Upper lobe of left lung (tissue), 4 donors: ENCODE measurements at regions not wholly inside any gene's neighbourhood (a gene's known extent, or its start where the extent isn't known, plus 50 kb on each side); places are given as distances from the start of the nearest gene placed in this dataset.

ENCODE experiments used
- EP300 ChIP-seq, 4 donors: sonication (generic); formaldehyde crosslinking; IDR thresholded peaks; one replicate each; pipeline ENCODE4 v1.5.1; 2017; ENCODE audit warnings: antibody characterized with exemption in 4 of 4, control low read depth in 2 of 4
- TF ChIP-seq, protein P1 (sequence below), 6 experiments: fragments of 450-650 bp in 4 of 6; fragments of 200-600 bp in 2 of 6; sonication (generic) in 2 of 6; IDR thresholded peaks; one replicate each; pipeline ENCODE4 v1.5.1; 2016 to 2019; ENCODE audit warnings: antibody characterized with exemption in 6 of 6

GRCh38 chr12:48261773-48262172 lies 58.7 kb upstream of the OR10AD1 start:
- TF ChIP-seq, protein P1, sequence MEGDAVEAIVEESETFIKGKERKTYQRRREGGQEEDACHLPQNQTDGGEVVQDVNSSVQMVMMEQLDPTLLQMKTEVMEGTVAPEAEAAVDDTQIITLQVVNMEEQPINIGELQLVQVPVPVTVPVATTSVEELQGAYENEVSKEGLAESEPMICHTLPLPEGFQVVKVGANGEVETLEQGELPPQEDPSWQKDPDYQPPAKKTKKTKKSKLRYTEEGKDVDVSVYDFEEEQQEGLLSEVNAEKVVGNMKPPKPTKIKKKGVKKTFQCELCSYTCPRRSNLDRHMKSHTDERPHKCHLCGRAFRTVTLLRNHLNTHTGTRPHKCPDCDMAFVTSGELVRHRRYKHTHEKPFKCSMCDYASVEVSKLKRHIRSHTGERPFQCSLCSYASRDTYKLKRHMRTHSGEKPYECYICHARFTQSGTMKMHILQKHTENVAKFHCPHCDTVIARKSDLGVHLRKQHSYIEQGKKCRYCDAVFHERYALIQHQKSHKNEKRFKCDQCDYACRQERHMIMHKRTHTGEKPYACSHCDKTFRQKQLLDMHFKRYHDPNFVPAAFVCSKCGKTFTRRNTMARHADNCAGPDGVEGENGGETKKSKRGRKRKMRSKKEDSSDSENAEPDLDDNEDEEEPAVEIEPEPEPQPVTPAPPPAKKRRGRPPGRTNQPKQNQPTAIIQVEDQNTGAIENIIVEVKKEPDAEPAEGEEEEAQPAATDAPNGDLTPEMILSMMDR (IDR thresholded peaks at IDR 0.05): no peak
- no peak for TF ChIP-seq EP300 (IDR thresholded peaks at IDR 0.05)
